Fibroblast of pulmonary artery (primary cell): ENCODE measurements at regions not wholly inside any gene's neighbourhood (a gene's known extent, or its start where the extent isn't known, plus 50 kb on each side); places are given as distances from the start of the nearest gene placed in this dataset.
A peak's percentile ranks its signal among the peaks of the same experiment; 100 is the strongest.
"Not testable (repeated sequence)": the region's sequence is repeated elsewhere in the genome, so short reads cannot be mapped to it uniquely, and the experiment has no call there.

Experiments used
- DNase-seq: peaks from one replicate; pipeline ENCODE4 v3.0.0-alpha.2; 2010; ENCODE audit warnings: low read depth
- H3K4me3 ChIP-seq: replicated peaks from 2 replicates; pipeline ENCODE4 v1.5.1; 2011; ENCODE audit warnings: low read depth, mild to moderate bottlenecking, control low read depth, low read length, moderate library complexity
- TF ChIP-seq, protein P1 (sequence below): IDR thresholded peaks from 2 replicates; pipeline ENCODE4 v1.5.1; 2011; ENCODE audit warnings: mild to moderate bottlenecking, control low read depth, low read length, inconsistent platforms; ENCODE audit errors: missing control alignments

GRCh38 chr4:79588679-79589078 is 180.7 kb upstream of the GK2 start:
- TF ChIP-seq, protein P1, sequence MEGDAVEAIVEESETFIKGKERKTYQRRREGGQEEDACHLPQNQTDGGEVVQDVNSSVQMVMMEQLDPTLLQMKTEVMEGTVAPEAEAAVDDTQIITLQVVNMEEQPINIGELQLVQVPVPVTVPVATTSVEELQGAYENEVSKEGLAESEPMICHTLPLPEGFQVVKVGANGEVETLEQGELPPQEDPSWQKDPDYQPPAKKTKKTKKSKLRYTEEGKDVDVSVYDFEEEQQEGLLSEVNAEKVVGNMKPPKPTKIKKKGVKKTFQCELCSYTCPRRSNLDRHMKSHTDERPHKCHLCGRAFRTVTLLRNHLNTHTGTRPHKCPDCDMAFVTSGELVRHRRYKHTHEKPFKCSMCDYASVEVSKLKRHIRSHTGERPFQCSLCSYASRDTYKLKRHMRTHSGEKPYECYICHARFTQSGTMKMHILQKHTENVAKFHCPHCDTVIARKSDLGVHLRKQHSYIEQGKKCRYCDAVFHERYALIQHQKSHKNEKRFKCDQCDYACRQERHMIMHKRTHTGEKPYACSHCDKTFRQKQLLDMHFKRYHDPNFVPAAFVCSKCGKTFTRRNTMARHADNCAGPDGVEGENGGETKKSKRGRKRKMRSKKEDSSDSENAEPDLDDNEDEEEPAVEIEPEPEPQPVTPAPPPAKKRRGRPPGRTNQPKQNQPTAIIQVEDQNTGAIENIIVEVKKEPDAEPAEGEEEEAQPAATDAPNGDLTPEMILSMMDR, result no peak
- DNase-seq, result no peak
- H3K4me3 ChIP-seq, result no peak overlapping the region

GRCh38 chr4:79587207-79587606 is 179.2 kb upstream of the GK2 start:
- not testable (repeated sequence) for DNase-seq, H3K4me3 ChIP-seq

DNA sequence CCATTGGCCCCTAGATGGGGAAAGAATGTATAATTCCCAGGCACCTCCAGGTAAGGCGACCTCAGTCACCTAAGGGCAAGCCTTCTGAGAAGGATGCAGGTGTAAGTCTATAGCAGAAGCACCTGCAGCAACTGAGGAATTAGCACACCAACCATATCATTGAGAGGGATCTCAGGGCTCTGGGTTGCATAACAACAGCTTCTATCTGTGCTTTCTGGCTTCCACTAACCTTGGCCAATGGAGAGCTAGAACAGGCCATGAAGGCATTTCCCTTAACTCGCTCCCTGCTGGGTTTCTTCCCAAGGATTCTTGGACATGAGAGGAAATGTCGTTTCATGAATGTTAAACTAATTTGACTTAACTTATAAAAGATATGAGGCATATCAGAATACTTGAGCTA is 177.8 kb upstream of the GK2 start:
- H3K4me3 ChIP-seq, result no peak overlapping the region
- TF ChIP-seq, protein P1, result no peak
- DNase-seq, result no peak

DNA sequence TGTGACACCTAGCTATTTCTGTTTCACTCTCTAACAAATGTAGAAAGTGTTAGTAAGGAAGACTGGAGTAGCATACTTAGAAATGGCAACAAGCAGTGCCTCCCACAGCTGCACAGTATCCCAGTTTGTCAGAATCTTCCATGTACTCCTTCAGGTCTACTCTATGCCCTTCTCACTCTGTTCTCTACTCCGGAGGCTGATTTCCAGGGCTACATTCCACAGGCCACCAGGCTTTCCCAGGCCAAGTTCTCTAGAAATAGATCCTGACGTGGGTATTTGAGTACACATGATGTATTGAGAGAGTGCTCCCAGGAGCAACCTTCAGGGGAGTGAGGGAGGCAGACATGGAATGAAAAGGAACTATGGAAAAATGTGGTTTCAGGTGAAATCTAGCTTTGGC is 177.3 kb upstream of the GK2 start:
- TF ChIP-seq, protein P1, result no peak
- no peak overlapping the region for H3K4me3 ChIP-seq
- no peak for DNase-seq

GRCh38 chr4:79584902-79585301 is 176.9 kb upstream of the GK2 start:
- DNase-seq, result no peak
- TF ChIP-seq, protein P1, result no peak
- H3K4me3 ChIP-seq, result no peak overlapping the region

- DNase-seq, result no peak
- TF ChIP-seq, protein P1, result no peak
- no peak overlapping the region for H3K4me3 ChIP-seq
These were observed 176.3 kb upstream of the GK2 start for GRCh38 chr4:79584352-79584751.

DNA sequence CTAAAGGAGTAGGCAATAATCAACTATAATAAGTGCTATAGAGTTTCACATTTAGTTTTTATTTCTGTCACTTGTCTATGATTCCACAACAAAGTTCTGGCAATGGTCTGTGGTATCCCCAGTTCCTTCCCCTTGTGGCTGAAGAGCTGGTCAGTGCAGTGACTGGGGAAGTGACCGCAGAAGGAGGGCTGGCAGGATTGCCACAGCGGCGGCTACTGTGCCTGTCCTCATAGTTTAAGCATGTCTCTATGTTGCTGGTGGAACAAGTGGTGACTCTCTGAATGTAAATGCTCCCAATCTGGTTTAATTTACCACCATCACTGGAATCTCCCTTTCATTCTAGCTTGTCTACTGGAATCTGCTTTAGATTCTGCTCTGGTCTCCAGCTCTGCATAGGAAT is 170.6 kb upstream of the GK2 start:
- TF ChIP-seq, protein P1, result no peak
- no peak for DNase-seq
- H3K4me3 ChIP-seq, result no peak overlapping the region

DNA sequence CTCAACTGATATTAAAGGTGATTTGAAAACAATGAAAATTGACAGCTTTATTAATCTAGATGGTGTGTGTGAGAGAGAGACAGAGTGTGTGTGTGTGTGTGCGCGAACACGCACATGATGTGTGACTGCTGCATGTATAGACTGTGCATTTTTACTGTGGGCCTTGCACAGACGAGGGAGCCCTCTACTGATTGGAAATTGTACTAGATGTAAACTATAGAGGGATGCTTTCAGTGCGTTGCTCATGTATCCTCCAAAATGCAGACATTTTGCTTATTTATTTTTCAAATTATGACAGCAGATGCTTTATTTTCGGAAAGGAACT is 168.4 kb upstream of the GK2 start:
- peak; percentile 61 for DNase-seq
- TF ChIP-seq, protein P1, result peak; percentile 67

More for the DNA sequence above, 168.4 kb upstream of the GK2 start:
- no peak overlapping the region for H3K4me3 ChIP-seq
